C1 segment of cervical spinal cord (tissue), 14 donors: ENCODE measurements at regions not wholly inside any gene's neighbourhood (a gene's known extent, or its start where the extent isn't known, plus 50 kb on each side); places are given as distances from the start of the nearest gene placed in this dataset.

Experiments
- DNase-seq, 14 donors: peaks; one replicate each; lab custom pipeline; 2025; lab: John Stamatoyannopoulos, UW

DNA sequence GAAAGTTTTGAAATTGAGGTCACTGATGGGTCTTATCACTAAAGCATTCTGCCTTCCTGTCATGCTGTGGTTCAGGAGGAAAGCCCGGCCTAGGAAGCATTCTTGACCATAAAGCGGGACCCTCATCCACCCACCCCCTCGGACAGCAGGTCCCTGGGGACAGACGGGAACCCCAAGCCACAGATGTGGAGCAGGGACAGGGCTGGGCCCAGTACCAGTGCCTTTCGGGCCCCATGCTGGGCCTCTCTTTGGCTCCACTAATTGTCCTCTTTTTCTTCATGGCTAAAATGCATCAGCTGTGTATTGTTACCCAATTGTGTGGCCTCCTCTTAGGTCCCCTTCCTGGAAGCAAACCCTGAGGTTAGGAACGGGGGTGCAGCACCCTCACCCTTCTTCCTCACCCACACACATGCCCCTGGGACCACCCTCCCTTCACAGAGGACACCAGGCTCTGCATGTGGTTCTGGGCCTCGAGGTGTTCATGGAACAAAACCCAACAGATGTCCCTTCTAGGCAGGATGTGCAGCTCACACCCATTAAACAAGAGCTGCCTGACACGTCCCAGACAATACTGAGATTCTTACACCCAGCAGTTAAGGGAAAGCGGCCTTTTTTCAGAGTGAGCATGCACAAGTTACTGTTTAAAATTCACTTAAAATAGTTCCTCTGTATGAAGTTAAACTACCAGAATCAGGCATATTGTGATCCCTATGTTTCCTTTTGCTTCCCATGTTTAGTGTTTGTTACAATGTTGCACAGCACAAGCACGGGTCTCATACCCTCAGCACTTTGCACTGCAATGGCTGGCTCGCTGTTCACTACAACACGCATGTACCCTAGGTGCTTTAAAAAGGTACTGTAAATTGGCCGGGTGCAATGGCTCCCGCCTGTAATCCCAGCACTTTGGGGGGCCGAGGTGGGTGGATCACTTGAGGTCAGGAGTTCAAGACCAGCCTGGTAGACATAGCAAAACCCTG lies 807.6 kb downstream of the BRD1 start:
- no peak for DNase-seq

DNA sequence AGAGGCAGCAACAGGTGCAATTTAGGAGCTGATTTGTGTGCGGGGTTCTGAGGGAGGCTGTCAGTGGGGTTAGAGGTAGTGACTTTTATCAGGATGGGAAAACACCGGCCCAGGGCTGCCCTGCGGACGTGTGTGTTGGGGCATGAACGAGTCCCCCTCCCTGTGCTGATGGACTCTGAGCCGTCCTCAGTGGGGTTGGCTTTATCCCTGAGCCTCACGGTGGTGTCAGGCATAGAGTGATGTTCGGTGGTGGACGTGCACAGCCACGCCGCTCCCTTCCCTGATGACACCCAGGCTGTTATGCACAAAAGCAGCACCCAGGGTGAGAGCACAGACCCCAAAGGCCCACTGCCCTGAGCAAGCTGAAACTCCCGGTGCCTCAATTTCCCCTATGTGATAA lies 809.1 kb downstream of the BRD1 start:
- no peak for DNase-seq

DNA sequence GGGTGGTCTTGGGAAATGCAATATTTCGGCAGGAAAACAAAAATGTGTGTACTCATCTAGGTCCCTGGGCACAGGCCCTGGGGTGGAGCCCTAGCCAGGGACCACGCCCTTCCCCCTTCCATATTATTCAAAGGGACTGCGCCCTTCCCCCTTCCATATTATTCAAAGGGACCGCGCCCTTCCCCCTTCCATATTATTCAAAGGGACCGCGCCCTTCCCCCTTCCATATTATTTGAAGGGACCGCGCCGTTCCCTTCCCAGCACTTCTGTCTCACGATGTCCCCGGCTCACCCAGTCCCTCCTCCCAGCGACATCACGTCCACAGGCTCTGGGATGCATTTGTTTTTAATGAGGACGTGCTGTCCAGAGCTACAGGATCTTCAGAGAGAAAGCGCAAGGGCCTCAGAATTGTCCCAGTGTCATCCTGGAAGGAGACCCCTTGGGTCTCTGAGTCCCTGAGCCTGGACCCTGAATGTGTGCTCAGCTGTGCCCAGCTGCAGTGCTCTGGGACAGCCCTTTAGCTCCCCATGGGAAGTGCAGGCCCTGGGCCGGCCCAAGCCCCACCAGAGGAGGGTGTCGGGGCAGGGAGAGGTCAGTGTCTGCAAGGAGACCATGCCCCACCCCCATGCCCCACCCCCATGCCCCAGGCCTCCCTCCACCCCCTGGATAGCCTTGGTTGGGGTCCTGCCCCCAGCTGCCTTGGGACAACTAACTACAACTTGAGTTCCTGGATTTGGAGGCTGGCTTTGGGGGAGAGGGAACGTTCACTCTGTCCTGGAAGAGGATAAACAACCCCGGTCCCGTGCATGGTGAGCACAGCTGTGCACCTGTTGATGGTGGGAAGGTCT lies 810.0 kb downstream of the BRD1 start:
- no peak for DNase-seq

DNA sequence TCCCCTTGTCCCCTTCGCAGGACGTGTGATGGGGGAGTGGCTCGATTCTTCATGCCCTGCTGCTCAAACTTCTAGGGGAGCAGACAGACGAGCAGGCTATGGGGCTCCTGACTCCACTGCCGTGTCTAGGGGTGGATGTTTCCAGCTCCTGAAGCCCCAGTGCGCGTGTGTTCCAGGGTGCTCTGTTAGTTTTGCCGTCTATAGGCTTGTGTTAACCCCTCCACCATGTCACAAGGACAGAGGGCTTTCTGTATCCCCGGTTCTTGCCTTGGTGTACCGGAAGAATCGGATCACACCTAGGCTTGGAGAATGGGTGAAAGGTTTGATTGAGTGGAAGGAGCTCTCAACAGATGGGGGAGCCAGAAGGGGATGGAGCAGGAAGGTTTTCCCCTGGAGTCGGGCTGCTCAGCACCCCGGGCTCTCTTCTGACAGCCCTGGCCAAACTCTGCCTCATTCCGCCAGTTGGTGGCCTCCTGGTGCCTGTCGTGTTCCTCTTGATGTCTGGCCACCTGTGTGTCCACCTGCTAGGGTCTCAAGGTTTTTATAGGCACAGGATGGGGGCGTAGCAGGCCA lies 810.7 kb downstream of the BRD1 start:
- no peak for DNase-seq

DNA sequence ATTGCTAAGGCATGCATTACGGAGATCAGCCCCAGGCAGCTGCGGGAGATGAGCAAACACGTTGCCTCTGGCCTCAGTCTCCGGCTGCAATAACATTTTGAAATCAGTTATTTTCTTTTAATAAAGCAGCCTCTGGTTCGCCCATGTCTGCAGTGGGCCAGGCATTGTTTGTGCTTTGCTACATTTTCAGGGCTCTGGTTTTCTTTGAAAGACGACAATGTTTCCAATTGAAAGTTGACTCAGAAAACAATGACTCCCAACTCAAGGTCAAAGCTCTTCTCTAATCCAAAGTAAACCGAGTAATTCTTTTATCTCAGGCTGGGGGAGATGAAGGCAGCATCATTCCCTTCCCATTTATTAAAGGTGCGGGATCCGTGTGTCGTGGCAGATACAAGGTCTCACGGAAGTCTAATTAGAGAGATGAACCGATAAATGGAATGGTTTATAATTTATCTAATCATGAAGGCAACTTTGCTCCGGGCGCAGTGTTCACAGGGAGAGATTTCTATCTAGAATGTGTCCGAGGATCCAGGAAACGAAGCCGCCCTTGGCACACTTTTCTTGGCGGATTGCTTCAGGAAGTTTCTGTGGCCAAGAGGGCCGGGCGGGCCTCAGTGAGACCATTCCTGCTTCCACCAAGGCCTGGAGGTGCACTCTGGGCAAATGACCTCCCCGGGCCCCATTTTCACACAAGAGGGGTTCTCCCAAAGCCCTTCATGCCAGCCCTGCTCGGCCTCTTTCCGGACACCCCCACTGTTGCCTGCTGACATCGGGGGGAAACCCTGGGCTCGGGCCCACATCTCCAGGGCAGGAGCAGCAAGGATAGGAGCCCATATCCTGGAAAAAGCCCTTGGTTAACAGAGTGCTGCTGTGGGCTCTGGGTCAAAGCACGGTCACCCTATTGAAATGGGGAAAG lies 811.4 kb downstream of the BRD1 start:
- DNase-seq, result no peak

DNA sequence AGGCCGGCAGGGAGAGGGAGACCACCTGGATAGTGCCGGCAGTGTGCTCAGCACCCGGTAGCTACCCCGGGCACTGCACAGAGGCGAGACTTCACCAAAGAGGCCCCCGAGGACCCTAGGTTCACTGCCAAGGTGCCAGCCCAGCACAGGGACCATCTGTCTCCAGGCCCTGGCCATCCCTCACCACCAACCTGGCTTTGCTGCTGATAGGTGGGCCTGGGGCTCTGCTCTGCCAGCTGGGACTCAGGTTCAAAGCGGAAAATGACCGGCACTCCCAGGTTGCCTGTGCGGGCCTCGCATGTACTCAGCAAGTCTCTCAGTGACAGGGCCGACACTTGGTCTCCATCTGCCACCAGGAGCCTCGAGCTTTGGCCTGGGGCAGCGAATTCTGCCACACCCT lies 812.2 kb downstream of the BRD1 start:
- no peak for DNase-seq

DNA sequence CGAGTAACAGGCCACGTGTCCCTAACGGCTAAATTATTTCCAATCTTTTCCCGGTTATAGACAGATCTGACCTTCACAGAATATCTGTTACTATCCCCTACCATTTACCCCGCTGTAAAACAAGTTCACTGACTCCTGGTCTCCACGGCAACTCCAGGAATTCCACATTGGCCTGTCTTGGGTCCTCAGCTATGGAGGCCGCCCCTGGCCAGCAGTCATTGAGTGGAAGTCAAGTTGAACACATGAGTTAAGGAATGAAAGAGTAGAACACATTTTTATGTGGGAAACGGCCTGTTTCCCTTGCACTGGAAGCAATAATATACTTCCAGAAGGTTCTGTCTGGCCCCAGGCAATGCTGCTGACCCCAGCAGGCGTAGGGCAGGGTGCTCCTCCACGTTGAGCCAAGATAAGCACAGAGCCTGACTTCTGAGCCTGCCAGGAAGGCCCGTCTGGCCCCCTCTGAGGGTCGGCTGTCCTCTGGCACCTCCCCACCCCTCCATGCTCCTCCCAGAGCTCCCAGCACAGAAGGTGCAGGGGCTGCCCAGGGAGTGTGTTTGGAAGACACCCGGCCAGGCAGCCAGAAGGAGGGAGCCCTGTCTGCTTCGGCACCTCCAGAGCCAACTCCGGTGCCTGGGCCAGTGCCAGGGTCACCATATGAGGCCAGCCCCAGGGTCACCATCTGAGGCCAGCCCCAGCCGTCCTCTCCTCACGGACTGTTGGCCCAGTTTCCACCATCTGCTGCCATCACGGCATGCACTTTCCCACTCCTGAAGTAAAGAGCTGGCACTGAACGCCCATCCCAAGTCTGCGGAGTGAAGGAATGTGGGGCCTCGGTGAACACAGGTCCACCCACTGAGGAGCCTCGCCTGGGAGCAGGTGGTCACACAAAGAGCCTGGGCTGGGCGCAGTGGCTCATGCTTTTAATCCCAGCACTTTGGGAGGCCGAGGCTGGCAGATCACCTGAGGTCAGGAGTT lies 813.2 kb downstream of the BRD1 start:
- DNase-seq, result peak in 1 of 14 donors; percentile 74

DNA sequence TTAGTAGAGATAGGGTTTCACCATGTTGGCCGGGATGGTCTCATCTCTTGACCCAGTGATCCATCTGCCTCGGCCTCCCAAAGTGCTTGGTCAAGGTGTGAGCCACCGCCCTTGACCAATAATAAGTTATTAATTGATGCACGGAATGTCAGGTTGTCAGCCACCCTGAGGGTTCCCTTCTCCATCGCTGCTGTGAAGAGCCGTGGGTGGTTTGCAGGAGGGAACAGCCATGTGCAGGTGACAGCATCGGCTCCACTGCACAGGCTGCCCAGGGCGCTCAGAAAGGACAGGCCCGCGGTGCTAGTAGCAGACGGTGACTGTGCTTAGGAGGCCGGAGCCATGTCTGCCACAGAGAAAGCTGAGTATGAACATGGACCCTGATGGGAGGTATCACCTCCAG lies 814.0 kb downstream of the BRD1 start:
- DNase-seq, result no peak

DNA sequence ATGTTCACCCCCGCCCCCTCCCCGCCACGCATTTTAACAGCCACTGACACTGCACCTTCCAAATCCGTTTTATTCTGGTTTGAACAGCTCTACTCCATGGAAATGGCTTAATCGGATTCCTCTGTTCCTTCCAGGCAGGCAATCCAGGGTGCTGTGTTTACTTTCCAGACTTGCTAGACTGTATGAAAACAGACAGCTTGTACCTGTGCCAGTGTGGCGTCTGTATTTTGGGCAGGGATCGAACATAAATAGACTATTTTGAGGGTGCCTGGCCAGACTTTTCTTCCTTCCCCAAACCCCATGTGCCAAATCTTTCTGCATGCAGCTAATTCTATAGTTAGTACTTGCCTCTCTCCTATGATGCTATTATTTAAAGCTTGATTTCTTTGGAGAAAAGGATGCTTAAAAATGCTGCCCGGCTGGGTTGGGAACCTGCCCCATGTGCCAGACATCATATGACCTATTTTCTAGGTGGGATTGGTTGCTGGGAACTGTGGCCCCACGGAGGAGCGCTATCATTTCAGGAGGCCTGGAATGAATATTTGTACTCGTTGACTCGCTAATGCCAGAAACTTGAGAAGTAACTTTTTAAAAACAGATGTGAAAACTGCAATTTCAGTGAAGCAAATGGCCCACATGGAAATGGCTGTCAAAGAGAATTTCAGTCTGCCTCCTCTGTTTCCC lies 814.8 kb downstream of the BRD1 start:
- no peak for DNase-seq

DNA sequence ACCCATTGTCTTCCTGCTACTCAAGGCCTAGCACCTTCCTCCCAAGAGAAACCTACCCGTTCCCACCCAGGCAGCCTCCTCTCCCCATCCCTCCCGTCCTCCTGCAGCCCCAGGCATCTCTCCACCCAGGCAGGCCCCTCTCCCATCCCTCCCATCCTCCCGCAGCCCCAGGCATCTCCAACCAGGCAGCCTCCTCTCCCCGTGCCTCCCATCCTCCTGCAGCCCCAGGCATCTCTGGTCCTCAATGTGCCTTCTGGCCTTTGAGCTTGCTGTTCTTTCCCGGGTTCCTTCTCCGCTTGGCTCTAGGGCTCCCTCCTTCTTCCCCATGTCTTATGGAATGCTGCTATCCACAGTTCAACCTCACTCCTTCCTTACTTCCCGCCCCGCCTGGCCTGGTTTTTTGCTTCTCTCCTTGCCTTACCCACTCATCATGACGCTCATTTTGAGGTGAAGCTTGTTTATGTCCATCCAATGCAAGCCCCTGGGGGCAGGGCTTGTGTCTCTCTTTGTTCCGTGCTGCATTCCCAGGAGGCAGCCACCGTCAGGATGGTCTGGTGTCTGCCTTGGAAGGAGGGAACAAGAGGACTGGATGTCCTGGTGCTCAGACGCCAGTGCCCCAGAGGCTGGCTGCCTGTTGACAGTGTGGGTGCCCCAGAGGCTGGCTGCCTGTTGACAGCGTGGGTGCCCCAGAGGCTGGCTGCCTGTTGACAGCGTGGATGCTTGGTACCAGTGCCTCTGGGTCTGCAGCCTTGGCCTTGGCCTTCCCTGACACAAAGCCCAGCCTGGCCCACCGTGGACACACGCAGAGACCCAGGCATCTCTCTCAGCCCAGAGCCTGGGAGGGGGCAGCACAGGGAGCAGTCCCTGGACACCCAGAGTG lies 815.7 kb downstream of the BRD1 start:
- DNase-seq, result no peak

DNA sequence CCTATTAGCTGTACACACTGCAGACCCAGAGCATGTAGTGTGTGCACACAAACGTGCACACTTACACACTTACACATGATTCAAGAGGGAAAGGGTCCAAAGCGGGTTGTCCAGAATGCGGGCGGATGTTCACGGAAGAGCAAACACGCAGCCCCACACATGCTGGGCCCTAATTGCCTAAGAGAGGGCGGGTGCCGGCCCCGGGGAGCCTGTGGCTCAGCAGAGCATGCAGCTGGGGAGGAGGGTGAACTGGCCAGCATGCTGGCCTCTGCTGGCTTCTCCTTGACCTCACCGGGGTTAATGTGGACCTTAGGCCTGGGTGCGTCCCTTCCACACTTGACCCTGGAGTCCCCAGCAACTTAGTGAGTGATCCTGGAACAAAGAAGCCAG lies 816.3 kb downstream of the BRD1 start:
- no peak for DNase-seq

DNA sequence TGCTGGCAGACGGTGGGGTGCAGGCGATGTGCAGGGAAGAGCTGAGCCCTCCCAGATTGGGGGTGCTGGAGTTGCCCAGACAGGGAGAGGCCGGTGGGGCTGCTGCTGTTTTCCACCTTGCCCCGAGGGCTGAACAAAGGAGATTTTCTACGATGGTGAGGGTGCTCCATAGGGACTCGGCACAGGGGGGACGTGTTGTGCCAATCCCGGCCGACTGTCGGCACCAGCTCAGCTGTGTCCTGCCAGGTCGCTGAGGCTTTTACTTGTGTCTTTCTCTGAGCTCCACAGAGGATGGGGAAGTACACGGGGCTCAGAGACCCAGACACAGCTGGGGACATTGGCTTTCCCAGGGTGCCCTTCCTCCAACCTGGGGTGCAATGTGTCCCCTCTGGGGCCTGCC lies 816.8 kb downstream of the BRD1 start:
- no peak for DNase-seq

DNA sequence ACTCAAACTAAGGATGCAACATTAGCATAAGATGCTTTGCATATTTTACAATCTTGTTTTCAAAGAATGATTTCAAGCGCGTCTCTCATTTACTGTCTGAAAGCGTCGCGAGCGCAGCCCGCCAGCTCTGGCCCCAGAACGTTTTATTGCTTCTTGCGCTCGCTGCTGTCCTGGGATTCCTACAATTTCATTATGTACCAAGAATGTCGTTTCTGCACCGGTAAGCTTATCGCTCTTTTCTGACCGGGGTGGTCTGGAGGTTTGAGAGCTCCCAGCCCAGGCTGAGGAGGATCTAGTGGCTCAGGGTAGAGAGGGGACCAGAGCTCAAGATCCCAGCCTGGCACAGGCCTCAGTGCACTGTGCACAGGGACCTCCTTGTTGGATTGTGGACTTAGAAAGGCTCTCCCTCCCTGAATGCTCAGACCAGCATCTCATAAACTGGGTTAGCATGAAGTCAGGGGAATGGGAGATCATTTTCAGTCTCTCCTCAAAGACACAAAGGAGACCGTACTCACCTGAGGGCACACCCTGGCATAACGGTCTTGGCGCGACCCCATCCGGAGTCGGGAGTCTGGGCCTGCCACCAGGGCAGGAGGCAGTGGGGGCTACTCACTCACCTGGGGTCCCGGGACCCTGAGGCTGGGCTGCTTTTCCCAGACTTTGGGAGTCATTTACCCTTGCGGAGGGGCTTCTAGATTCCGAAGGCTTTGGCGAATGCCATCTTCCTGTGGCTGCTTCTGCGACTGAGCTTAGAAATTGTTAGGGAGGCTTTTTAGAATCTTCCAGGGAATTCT lies 817.4 kb downstream of the BRD1 start:
- DNase-seq, result no peak

DNA sequence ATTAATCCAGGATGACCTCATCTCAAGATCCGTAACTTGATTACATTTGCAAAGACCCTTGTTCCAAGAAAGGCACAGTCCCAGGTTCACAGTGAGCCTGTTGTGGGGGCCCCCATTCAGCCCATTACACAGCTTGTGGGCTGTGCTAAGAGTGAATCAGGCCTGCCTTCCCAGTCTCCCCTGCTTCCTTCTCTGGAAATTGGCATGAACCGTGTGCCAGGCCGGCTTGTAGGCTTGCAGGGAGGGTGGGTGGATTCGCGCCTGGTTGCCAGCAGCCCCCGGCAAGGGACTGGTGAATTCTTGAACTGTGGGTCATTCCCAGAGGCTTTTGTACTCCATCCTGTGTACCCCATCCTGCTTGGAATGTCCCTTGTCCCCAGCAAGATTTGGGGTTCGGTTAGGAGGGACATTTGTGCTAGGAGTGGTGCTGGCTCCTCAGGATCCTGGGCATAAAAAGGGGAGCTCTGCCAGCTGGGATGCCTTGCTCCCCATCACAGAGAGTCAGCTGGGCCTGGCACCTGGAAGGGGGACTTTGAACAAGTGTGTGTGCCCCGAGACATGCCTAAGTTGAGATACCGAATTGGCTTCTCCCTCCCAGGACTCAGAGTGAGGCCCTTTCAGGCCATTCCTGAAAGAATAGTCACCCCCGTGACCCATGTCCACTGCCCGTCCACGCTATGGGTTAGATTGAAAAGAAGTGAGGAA lies 818.2 kb downstream of the BRD1 start:
- no peak for DNase-seq

DNA sequence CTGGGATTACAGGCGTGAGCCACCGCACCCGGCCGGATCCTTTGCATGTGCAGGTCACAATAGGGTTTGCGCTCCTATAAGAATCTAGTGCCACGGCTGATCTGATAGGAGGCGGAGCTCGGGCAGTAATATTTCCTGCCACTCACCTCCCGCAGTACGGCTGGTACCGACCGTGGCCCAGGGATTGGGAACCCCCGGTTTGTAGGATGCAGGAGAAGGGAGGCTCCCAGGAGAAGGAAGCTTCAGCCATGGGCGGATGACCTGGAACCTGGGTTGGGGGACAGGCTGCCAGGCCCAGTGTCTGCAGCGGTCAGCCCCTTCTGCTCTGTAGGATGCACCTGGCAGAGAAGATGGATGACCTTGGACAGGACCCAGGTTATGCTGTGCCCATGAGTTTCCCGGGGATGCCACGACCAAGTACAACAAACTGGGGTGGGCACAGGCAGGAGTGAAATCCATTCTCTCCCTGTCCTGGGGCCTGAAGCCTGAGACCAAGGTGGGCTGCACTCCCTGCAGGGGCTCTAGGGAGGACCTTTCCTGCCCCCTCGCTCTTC lies 818.9 kb downstream of the BRD1 start:
- no peak for DNase-seq

DNA sequence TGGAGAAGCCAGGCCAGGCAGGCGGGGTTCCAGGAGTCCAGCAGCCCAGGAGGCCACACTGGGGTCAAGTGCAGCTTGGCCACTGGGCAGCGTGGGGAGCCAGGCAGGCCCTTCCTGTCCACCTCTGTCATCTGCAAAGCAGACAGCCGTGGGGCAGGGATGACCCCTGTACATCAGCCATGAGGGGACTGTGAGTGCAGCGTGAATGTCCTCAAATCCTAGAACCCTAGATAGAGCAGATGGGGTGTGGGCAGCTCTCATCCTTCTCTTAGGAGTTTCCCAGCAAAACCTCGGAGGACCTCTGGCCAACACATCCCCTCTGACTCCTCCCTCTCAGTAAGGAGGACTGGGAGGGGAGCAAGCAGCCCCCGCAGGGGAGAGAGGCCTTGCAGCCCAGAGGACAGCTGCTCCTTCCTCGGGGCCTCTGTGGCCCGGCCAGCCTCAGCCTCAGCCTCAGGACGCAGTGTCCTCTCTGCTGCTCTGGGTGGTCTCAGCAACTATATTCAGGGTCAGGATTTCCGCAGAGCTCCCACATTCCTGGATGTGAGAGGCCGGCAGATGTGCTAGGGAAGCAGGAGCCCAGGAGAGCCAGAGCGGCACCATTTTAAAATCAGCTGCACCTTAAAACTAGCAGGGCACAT lies 820.5 kb downstream of the BRD1 start:
- no peak for DNase-seq
